SKM-1 treated with dmso at 0.1 percent for 144 hours (cell line): ENCODE measurements at regions not wholly inside any gene's neighbourhood (a gene's known extent, or its start where the extent isn't known, plus 50 kb on each side); places are given as distances from the start of the nearest gene placed in this dataset.
A peak's percentile ranks its signal among the peaks of the same experiment; 100 is the strongest.
"Not testable (repeated sequence)": the region's sequence is repeated elsewhere in the genome, so short reads cannot be mapped to it uniquely, and the experiment has no call there.

Experiments
- DNase-seq: peaks from one replicate; lab custom pipeline; 2025; ENCODE audit not compliant: unreplicated experiment; lab: John Stamatoyannopoulos, UW

DNA sequence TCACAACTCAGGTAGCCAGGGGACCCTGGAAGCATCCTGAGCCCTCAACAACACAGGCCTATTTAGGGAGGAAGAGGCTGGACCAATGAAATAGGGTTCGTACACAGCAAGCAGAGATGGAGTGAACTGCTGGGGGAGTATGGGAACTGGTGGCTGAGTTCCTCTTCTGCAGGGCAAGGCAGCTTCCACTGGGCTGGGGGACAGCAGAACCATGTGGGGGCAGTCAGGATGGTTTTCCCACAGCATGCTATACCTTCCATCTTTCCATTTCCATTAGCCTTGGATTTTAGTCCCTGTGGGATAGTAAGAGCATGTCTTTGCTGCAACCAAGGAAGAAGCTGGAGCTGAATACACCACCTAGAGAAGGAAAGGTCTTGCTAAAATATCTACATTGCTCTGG lies 370.6 kb downstream of the CCSER2 start:
- DNase-seq: no peak

DNA sequence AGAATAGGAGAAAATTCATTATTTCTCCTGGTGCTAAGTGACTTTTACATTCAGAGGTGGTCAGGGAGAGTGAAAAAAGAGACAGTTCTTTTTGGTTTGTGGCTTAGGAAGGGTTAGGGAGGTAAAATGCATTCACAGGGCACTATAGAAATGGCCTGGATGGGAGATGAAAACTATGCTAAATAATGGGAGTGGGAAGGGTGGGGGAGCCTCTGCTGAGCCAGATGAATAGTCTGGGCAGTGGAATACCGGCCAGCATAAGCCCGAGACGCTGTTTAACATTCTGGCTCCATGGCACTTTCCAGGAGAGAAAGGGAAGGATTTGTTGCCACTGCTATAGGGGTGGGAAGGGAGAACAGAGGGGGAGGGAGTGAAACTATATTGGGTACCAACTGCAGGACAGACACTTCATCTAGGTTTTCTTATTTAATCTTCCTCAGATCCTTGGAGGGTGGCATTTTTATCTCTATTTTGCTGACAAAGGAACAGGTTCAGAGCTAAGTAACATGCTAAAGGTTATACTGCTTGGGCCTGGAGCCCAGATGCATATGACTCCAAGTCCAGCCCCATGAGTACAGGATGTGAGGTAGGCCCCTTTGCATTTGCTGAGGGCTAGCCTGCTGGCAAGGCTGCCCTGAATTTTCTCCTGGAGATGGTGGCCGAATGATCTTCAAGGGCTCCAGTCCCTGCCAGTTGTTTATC lies 372.4 kb downstream of the CCSER2 start:
- DNase-seq: no peak

DNA sequence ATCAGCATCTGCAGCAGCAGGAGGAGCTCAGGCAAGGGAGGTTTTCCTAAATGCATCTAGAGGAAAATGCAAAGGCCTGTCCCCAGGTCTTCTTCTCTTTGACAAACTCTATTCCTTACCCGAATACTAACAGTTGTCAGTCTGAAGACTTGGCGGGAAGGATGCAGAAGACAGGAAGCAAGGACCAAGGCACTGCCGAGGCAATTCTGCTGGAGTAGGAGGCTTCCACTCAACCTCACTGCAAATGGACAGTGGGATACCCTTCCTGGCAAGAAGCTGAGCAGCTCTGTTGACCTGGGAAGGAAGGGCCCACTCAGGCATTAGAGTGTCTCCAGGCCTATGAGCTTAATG lies 373.0 kb downstream of the CCSER2 start:
- no peak for DNase-seq

DNA sequence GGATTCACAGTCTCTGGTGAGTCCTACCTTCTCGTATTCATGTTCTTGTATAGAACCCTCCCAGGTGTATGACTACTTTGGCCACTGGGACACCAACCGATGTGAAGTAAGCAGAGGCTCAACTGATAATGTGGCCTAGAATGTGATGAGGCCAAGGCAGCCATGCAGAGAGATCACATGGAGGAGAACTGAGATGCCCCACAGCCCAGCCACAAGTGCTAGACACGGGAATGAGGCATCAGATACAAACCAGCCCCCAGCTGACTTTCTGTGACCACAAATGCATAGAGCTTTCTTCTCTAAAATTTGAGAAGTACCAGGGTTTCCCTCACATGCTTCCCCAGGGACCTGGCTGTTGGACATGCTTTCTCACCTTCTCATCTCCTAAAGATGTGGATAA lies 375.7 kb downstream of the CCSER2 start:
- no peak for DNase-seq

DNA sequence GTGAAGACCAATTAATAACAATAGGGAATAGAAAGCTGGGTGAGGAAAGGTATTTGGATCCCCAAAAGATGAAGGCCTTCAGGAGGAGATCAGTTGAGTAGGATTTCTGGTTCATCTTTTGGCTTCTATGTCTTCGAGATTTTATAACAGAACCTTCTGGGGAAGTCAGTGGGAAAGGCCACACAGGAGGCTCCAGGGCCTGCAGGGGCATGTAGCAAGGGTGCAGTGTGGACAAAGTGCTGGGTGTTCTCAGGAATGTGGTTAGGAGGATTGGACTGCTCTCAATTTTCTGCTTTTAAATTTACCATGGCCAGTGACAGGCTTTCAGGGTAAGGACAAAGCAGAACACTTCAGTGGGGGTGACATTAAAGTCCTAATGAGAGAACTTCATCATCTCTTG lies 378.0 kb downstream of the CCSER2 start:
- DNase-seq: no peak

DNA sequence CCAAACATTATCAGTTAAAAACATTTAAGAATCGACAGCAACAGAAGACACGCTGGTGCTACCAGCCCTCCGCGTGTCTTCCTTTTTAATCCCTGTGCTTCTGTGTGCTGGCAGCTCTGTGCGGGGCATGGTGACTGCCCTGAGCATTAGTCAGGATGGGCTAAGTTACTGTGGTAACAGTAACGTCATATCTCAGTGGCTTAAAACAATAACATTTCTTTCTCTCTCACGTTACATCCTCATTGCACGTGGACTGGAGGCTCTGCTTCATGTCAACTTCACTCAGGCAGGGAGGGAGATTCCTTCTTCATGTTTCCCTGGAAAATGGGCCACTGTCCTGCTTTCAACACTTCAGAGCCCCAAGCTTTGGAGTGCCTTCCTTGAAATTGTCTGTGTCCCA lies 378.5 kb downstream of the CCSER2 start:
- no peak for DNase-seq

DNA sequence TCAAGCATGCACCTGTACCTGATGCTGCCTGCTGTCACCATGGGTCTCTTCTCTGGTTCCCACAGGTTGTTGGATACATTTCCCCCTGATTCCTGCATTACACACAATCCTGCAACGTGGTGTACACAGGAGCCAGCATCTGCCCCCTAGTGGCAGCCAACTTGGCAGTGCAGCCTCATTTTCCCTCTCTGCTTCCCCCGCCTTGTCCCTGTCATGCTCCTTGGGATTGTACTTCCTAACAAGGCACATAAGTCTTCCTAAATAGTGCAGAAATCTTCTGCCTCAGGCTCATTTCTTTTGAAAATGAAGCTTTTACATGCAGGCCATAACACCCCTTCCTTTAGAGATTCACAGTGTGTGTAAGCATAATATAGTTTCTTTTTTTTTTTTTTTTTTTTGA lies 387.5 kb downstream of the CCSER2 start:
- peak; percentile 16 for DNase-seq

DNA sequence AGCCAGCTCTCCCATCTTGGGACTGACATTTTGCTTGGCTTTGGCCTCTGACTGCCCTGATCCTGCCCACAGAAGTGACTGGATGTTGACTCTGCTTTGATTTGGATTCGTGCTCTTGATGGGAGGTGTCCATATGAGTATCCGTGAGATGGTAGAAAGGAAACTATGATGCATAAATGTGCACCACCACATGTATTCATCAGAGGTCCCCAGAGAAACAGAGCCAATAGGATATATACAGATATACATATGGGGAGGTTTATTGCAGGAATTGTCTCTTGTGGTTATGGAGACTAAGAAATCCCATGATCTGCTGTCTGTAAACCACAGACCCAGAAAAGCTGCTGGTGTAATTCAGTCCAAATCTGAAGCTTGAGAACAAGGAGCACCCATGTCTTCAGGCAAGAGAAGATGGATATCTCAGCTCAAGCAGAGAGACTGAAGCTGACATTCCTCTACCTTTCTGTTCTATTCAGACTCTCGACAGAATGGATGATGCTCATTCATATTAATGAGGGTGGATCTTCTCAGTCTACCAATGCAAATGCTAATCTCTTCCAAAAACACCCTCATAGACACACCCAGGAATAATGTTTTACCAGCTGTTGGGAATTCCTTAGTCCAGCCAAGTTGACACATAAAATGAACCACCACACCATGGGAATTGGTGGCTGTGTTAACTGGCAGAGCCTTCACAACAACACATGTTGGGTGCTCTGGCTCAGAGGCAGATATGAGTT lies 390.7 kb downstream of the CCSER2 start:
- DNase-seq: no peak

DNA sequence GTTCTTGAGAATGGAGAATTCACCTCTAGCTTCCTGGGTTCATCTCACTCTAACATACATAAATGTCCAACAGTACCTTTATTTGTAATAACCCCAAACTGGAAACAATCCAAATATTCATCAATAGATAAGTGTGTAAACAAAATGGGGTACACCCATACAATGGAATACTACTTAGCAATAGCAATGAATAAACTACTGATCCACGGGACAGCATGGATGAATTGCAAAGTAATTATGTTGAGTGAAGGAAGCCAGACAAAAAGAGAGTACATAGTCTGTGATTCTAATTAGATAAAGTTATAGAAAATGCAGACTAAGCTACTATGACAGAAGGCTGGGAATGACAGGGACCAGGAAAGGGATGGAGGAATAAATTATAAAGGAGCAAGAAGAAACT lies 391.3 kb downstream of the CCSER2 start:
- no peak for DNase-seq

DNA sequence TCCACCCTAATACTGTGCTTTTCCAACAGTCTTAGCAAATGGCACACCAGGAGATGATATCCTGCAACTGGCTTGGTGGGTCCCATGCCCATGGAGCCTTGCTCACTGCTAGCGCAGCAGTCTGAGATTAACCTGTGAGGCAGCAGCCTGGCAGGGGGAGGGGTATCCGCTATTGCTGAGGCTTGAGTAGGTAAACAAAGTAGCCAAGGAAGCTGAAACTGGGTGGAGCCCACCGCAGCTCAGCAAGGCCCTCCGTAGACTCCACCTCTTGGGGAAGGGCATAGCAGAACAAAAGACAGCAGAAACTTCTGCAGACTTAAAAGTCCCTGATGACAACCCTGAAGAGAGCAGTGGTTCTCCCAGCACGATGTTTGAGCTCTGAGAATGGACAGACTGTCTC lies 399.0 kb downstream of the CCSER2 start:
- no peak for DNase-seq

DNA sequence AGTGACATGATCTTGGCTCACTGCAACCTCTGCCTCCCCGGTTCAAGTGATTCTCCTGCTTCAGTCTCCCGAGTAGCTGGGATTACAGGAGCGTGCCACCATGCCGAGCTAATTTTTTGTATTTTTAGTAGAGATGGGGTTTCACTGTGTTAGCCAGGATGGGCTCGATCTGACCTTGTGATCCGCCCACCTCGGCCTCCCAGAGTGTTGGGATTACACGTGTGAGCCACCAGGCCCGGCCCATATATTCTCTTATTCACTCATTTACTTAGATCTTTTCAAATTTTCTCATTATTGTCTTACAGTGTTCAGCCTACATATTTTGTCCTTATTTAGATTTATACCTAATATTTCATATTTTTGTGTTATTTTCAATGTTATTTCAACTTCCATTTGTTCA lies 410.7 kb downstream of the CCSER2 start:
- not testable (repeated sequence) for DNase-seq

DNA sequence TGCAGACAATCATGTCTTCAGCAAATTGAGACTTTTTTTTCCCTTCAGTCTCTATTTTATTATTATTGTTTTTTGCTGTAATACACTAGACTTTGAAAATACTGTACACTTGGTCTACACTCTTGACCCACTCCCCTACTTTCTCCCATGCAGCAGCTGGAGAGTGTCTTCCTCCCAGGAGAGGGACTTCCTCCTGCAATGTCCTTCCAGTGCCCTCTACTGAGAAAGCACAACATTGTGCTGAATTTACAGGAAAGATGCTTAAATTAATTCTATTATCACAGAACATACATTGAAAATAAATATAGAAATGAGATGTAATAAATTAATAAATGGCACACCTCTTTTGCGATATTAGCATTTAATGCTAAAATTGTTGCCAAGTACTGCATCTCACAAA lies 411.3 kb downstream of the CCSER2 start:
- no peak for DNase-seq

DNA sequence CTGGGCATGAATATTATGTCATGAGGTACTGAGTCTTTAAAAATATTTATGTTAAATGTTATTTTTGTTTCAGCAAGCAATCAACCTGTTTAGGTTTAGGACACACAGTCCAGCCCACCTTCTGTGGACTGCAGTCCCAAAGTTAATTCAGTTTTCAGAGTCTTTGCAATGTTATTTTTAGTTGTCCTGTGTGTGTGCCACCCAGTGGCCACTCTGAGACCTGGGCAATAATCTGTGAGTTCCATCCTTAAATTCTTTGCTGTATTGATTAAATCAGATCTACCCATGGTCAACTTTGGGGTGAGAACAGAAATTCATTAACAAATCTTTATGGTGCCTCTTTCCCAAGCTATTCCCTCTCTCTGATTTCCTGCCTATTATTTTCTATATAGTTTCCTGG lies 415.1 kb downstream of the CCSER2 start:
- no peak for DNase-seq

DNA sequence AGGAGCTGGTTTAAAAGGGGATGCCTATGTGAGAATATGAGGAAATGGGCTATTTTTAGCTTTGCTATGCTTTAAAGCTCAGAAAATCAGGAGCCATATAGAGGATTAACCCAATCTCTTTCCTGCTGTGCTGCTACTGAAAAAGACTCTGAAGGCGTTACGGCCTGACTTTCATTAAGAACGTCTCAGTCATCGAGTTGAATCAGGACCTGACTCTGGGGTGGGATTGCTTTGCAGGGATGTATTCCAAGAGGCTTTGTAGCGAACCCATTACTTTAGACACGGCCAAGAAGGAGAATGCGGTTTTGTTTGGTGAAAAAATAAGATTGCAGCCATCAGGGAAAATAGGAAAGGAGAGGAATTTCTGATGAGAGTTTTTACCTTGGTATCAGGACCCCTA lies 426.9 kb downstream of the CCSER2 start:
- DNase-seq: no peak

DNA sequence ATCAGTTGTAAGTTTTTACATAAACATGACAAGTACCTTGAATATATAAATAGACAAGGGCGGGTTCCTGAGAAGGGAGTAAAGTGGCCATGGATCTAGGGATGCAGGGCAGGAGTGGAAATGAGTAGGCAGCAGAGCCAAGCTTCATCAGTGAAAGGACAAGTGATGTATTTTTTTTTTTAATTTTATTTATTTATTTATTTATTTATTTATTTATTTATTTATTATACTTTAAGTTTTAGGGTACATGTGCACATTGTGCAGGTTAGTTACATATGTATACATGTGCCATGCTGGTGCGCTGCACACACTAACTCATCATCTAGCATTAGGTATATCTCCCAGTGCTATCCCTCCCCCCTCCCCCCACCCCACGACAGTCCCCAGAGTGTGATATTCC lies 428.3 kb downstream of the CCSER2 start:
- not testable (repeated sequence) for DNase-seq

DNA sequence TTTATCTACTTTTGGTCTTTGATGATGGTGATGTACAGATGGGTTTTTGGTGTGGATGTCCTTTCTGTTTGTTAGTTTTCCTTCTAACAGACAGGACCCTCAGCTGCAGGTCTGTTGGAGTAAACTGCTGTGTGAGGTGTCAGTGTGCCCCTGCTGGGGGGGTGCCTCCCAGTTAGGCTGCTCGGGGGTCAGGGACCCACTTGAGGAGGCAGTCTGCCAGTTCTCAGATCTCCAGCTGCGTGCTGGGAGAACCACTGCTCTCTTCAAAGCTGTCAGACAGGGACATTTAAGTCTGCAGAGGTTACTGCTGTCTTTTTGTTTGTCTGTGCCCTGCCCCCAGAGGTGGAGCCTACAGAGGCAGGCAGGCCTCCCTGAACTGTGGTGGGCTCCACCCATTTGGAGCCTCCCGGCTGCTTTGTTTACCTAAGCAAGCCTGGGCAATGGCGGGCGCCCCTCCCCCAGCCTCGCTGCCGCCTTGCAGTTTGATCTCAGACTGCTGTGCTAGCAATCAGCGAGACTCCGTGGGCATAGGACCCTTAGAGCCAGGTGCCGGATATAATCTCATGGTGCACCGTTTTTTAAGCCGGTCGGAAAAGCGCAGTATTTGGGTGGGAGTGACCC lies 433.7 kb downstream of the CCSER2 start:
- not testable (repeated sequence) for DNase-seq

DNA sequence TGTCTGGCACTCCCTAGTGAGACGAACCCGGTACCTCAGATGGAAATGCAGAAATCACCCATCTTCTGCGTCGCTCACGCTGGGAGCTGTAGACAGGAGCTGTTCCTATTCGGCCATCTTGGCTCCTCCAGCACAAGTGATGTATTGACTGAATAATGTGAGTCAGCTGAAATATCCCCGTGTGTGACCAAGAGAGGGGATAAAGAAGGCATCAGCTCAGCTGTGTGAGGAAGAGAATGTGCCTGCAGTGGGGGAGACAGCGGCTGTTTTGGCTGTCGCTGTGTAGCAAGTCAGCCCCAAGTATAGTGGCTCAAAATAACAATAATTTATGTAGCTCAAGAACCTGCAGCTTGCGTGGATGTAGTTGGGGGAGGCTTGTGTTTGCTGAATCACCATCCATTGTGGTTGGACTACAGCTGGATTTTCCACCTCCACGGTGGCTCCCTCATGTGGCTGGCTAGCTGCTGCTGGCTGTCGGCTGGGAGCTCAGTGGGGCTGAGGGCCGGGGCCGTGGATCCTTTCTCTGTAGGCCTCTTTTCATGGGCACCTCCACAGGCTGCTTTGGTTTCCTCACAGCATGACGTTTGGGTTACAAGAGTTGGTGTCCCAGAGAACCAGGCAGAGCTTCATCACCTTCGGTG lies 434.5 kb downstream of the CCSER2 start:
- no peak for DNase-seq

DNA sequence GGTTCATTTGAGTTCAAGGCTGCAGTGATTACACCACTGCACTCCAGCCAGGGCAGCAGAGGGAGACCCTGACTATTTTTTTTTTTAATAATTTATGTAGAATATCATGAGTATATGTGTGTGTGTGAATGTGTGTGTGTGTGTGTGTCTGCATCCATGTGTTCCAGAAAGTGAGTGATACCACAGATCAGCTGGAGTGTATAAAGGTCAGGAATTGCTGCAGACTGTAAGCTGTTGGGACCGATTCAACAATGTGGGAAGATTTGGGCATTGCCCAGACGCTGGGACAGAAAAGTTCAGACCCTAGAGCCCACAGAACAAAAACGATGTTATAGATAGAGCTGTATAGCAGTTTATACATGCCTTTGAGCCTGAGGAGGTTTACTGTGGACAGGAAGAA lies 435.6 kb downstream of the CCSER2 start:
- DNase-seq: no peak

DNA sequence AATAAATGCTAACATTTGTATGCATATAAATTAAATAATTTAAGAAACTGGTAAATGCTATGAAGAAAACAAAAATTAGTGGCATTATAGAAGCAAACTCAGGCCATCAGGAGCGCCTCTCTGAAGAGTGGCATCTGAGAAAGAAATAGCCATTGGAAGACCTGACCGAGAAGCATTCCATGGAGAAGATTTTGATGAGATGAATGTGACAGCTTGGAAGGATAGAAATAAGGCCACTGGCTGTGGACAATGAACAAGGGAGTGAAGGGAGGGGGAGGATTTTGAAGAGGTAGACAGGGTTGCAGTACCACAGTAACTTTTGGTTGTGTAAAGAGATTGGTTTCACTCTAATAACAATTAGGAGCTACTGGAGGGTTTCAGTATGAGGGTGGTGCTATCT lies 436.7 kb downstream of the CCSER2 start:
- no peak for DNase-seq

DNA sequence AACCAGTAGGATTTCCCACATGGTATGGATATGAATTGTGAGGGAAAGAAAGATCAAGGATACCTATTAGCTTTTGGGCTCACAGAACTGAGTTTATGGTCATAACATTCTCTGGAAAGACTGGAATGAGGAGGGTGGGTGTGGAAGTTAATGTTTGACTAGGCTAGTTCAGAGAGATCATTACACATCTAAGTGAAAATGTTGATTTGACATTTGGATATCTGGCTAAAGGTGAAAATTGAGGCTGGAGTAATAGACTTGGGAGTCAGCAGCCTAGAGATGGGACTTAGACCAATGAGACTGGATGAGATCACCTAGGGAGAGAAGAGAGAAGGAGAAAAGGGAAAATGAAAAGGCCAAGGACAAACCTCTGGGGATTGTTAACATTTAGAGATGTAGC lies 437.3 kb downstream of the CCSER2 start:
- no peak for DNase-seq

DNA sequence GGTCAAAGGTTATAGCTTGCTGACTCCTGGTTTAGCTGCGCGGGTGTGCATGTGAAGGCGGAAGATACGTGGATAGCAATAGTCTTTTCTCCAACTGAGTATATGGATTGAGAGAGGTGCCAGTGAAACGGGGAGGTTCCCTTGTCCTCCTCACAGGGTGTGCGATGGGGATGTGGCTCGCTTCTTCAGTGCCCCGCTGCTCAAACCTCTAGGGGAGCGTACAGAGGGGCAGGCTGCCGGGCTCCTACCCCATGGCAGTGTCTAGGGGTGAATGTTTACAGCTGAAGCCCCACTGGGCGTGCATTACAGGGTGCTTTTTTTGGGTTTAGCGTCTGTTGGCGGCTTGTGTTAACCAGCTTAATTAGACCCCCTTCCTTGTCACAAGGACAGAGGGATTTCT lies 438.5 kb downstream of the CCSER2 start:
- no peak for DNase-seq

DNA sequence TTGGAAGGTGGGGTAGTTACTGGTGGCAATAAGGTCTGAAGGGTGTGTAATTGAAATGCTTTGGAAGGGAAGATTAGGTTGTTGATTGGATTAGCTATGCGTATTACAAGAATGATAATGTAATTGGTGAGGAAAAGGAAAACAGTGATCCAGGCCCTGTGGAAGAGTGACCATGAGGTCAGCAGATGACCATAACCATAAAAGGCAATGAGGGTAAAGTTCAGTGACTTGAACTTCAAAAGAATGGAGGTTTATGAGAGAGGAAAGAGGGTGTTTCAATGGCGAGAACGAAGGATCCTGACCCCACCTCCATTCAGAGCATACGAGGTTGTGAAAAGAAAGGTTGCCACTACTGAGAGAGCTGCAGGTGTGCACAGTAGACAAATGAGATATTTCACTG lies 439.7 kb downstream of the CCSER2 start:
- DNase-seq: no peak
